Loucy (cell line): ENCODE measurements at regions not wholly inside any gene's neighbourhood (a gene's known extent, or its start where the extent isn't known, plus 50 kb on each side); places are given as distances from the start of the nearest gene placed in this dataset.

Experiments
- H2AFZ ChIP-seq: fragments of 200-600 bp; sonication (generic); 2 replicates; pipeline ENCODE4 v1.6.0; 2016; ENCODE audit warnings: antibody characterized with exemption, mild to moderate bottlenecking, low read length, moderate library complexity
- H3F3A ChIP-seq: fragments of 200-600 bp; 2 replicates; pipeline ENCODE4 v1.6.0; 2016; ENCODE audit warnings: antibody characterized with exemption, low read depth, mild to moderate bottlenecking
- H3K27me3 ChIP-seq: fragments of 200-600 bp; sonication (generic); 2 replicates; pipeline ENCODE4 v1.6.1; 2014; ENCODE audit warnings: low read length, mild to moderate bottlenecking; ENCODE audit not compliant: insufficient read depth, poor library complexity, severe bottlenecking
- H3K36me3 ChIP-seq: fragments of 200-600 bp; sonication (generic); 2 replicates; pipeline ENCODE4 v1.6.1; 2016; ENCODE audit warnings: low read length; ENCODE audit not compliant: insufficient read depth
- H3K4me1 ChIP-seq: fragments of 200-600 bp; sonication (generic); 2 replicates; pipeline ENCODE4 v1.5.1; 2014; ENCODE audit warnings: low read length, mild to moderate bottlenecking; ENCODE audit not compliant: insufficient read depth, poor library complexity, severe bottlenecking
- H3K4me2 ChIP-seq: fragments of 200-600 bp; sonication (generic); 2 replicates; pipeline ENCODE4 v1.6.0; 2014; ENCODE audit warnings: antibody characterized with exemption, low read length, low read depth, mild to moderate bottlenecking; ENCODE audit not compliant: poor library complexity, severe bottlenecking
- H3K4me3 ChIP-seq: fragments of 200-600 bp; sonication (generic); 2 replicates; pipeline ENCODE4 v1.5.1; 2014; ENCODE audit warnings: low read length, mild to moderate bottlenecking, mixed read lengths; ENCODE audit not compliant: poor library complexity, severe bottlenecking
- H3K79me2 ChIP-seq: fragments of 200-600 bp; sonication (generic); 2 replicates; pipeline ENCODE4 v1.6.1; 2014; ENCODE audit warnings: low read length; ENCODE audit not compliant: insufficient read depth
- H3K9ac ChIP-seq: fragments of 200-600 bp; sonication (generic); 2 replicates; pipeline ENCODE4 v1.6.0; 2014; ENCODE audit warnings: mild to moderate bottlenecking, low read depth, low read length, moderate library complexity; ENCODE audit not compliant: poor library complexity, severe bottlenecking
- H3K9me2 ChIP-seq: fragments of 200-600 bp; sonication (generic); replicated peaks from 2 replicates; pipeline ENCODE4 v1.6.1; 2016; ENCODE audit warnings: low read depth, low read length, mixed read lengths
- H3K9me3 ChIP-seq: fragments of 200-600 bp; sonication (generic); 2 replicates; pipeline ENCODE4 v1.6.1; 2014; ENCODE audit warnings: mild to moderate bottlenecking, antibody characterized with exemption, low read length, low read depth; ENCODE audit not compliant: insufficient read depth
- H4K20me1 ChIP-seq: fragments of 200-600 bp; sonication (generic); 2 replicates; pipeline ENCODE4 v1.6.0; 2014; ENCODE audit warnings: antibody characterized with exemption, low read length, mild to moderate bottlenecking; ENCODE audit not compliant: insufficient read depth, poor library complexity, severe bottlenecking
- EZH2phosphoT487 ChIP-seq: fragments of 200-600 bp; IDR thresholded peaks from 2 replicates; pipeline ENCODE4 v1.6.1; 2018; ENCODE audit warnings: antibody characterized with exemption, mild to moderate bottlenecking, moderate library complexity, borderline replicate concordance
- TF ChIP-seq, protein P1 (sequence below): fragments of 200-600 bp; sonication (generic); conservative IDR thresholded peaks from 2 replicates; pipeline ENCODE4 v1.5.1; 2014; ENCODE audit warnings: mild to moderate bottlenecking, antibody characterized with exemption, low read length

- no peak overlapping the region for H2AFZ ChIP-seq
- no peaks in the 10 kb centered on the region for H3K36me3 ChIP-seq
- no peaks in the 10 kb centered on the region for H3F3A ChIP-seq
- TF ChIP-seq EZH2phosphoT487: no peak
- TF ChIP-seq, protein P1, sequence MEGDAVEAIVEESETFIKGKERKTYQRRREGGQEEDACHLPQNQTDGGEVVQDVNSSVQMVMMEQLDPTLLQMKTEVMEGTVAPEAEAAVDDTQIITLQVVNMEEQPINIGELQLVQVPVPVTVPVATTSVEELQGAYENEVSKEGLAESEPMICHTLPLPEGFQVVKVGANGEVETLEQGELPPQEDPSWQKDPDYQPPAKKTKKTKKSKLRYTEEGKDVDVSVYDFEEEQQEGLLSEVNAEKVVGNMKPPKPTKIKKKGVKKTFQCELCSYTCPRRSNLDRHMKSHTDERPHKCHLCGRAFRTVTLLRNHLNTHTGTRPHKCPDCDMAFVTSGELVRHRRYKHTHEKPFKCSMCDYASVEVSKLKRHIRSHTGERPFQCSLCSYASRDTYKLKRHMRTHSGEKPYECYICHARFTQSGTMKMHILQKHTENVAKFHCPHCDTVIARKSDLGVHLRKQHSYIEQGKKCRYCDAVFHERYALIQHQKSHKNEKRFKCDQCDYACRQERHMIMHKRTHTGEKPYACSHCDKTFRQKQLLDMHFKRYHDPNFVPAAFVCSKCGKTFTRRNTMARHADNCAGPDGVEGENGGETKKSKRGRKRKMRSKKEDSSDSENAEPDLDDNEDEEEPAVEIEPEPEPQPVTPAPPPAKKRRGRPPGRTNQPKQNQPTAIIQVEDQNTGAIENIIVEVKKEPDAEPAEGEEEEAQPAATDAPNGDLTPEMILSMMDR: no peak
- H4K20me1 ChIP-seq: no peaks in the 10 kb centered on the region
- no peaks in the 10 kb centered on the region for H3K9me2 ChIP-seq
- no peaks in the 10 kb centered on the region for H3K79me2 ChIP-seq
- H3K9me3 ChIP-seq: no peaks in the 10 kb centered on the region
- H3K4me2 ChIP-seq: no peak overlapping the region
- H3K9ac ChIP-seq: no peak overlapping the region
- H3K27me3 ChIP-seq: no peaks in the 10 kb centered on the region
- no peak overlapping the region for H3K4me3 ChIP-seq
- no peaks in the 10 kb centered on the region for H3K4me1 ChIP-seq
Measured at GRCh38 chr2:117603060-117603459, 211.4 kb upstream of the DDX18 start.

GRCh38 chr2:117603567-117603966 lies 210.9 kb upstream of the DDX18 start:
- no peaks in the 10 kb centered on the region for H3K79me2 ChIP-seq
- TF ChIP-seq, protein P1: no peak
- TF ChIP-seq EZH2phosphoT487: no peak
- no peak overlapping the region for H3K9ac ChIP-seq
- no peak overlapping the region for H3K4me3 ChIP-seq
- H3K27me3 ChIP-seq: no peaks in the 10 kb centered on the region
- no peak overlapping the region for H3K4me2 ChIP-seq
- no peaks in the 10 kb centered on the region for H3K36me3 ChIP-seq
- H2AFZ ChIP-seq: no peak overlapping the region
- no peaks in the 10 kb centered on the region for H3K9me2 ChIP-seq
- no peaks in the 10 kb centered on the region for H3K4me1 ChIP-seq
- H4K20me1 ChIP-seq: no peaks in the 10 kb centered on the region
- no peaks in the 10 kb centered on the region for H3K9me3 ChIP-seq
- H3F3A ChIP-seq: no peaks in the 10 kb centered on the region

DNA sequence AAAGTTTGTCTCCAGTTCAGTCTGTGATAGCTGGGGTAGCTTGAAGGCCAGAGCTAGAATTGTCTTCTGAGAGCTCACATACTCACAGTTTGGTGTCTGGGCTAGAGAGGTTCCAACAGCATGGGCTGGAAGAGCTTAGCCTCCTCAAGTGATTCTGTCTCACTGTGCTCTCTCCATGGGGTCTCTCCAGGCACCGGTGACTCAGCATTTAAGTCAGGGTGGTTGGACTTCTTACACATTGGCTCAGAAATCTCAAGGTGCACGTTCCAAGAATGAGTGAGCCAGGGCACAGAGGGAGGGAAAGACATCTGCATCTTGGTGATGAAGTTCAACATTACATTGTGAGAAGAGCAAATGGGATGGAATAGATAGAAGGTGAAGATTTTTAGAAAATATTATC lies 207.3 kb upstream of the DDX18 start:
- Histone ChIP-seq H3K79me2 (no peaks in the 10 kb centered on the region), H3K9me3 (no peaks in the 10 kb centered on the region), H2AFZ (no peak overlapping the region), H3K9me2 (no peaks in the 10 kb centered on the region), H3K4me1 (no peaks in the 10 kb centered on the region), H3K27me3 (no peaks in the 10 kb centered on the region), H3K4me2 (no peak overlapping the region), H3K36me3 (no peaks in the 10 kb centered on the region), H3K4me3 (no peak overlapping the region), H3K9ac (no peak overlapping the region), H4K20me1 (no peaks in the 10 kb centered on the region), H3F3A (no peaks in the 10 kb centered on the region)
- no peak for TF ChIP-seq EZH2phosphoT487
- TF ChIP-seq, protein P1: no peak
